CMK (cell line): ENCODE measurements at regions not wholly inside any gene's neighbourhood (a gene's known extent, or its start where the extent isn't known, plus 50 kb on each side); places are given as distances from the start of the nearest gene placed in this dataset.
"Not testable (repeated sequence)": the region's sequence is repeated elsewhere in the genome, so short reads cannot be mapped to it uniquely, and the experiment has no call there.

Source experiments
- DNase-seq: peaks from one replicate; pipeline ENCODE4 v3.0.0-alpha.2; 2010; ENCODE audit warnings: low read depth

DNA sequence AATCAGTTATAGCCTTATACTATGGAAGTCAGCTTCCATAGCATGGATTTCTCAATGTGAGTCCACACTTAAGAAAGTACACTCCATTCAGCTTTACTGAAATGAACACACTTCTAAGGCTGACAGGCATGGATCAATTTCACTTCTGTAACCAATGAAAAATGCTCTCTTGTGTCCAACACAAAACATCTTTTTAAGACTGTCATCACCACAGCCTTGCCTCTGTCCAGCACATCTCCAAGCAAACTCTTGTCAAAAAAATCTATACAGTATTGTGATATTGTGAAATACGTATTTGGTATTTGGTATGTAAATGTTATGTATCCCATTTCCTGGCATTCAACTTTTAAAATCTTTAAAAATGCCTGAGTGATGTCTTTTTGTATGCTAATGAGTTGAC lies 208.7 kb downstream of the RAP2B start:
- no peak for DNase-seq

GRCh38 chr3:153372326-153372725 lies 210.3 kb downstream of the RAP2B start:
- DNase-seq: no peak

DNA sequence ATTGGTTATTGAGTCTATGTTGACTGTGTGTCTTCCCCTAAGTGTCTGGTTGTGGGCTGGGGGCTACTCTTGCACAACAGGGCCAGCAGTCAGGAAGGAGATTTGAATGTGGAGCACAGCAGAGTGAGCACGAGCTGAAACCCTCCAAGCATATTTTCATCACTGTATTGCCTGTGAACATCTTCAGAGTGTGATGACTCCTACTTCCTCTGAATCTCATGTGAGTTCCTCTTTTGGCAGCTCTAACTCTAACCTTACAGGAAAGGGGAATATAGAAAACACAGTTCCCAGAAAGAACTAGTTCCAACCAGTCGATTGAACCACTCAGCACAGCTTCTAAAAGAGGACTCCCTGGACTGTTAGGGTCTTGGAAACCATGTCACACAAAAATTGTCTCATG lies 211.6 kb downstream of the RAP2B start:
- no peak for DNase-seq

DNA sequence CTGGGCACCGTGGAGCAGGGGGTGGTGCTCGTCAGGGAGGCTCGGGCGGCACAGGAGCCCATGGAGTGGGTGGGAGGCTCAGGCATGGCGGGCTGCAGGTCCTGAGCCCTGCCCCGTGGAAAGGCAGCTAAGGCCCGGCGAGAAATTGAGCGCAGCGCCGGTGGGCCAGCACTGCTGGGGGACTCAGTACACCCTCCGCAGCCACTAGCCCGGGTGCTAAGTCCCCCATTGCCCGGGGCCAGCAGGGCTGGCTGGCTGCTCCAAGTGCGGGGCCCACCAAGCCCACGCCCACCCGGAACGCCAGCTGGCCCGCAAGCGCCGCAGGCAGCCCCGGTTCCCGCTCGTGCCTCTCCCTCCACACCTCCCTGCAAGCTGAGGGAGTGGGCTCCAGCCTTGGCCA lies 216.3 kb downstream of the RAP2B start:
- not testable (repeated sequence) for DNase-seq

- no peak for DNase-seq
Observed at GRCh38 chr3:153379516-153379915, 217.5 kb downstream of the RAP2B start.

DNA sequence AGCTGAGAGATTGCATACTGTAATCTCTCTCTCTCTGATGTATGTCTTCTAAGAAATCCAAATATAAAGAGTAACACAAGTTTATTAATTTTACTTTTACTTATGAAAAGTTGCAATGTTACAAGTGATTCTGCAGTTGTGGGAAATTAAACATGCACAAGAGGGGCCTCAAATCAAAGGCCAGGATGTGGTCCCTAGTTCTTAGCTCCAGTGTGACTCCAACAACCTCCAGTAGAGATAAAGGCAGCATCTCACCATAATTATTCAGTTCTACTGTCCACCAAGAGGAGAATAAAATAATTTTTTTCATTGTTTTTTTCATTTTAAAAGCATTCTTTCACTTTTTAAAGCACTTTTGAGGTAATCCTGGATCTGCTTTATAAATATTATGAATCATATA lies 223.3 kb downstream of the RAP2B start:
- DNase-seq: no peak

GRCh38 chr3:153392363-153392762 lies 230.3 kb downstream of the RAP2B start:
- no peak for DNase-seq

DNA sequence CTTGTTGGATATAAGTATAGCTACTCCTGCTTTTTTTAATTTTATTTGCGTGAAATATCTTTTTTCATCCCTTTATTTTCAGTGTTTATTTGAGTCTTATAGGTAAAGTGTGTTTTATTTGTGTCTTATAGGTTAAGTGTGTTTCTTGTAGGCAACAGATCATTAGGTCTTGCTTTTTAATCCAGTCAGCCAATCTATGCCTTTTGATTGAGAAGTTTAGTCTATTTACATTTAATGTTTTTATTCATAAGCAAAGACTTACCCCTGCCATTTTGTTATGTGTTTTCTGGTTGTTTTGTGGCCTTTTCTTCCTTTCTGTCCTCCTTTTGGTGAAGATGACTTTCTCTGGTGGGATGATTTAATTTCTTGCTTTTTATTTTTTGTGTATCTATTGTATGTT lies 232.0 kb downstream of the RAP2B start:
- no peak for DNase-seq

- no peak for DNase-seq
Observed at GRCh38 chr3:153396581-153396980, 234.6 kb downstream of the RAP2B start.

- no peak for DNase-seq
Observed at GRCh38 chr3:153397794-153398193, 235.8 kb downstream of the RAP2B start.

GRCh38 chr3:153399636-153400035 lies 237.6 kb downstream of the RAP2B start:
- no peak for DNase-seq

GRCh38 chr3:153400641-153401040 lies 238.6 kb downstream of the RAP2B start:
- DNase-seq: no peak

GRCh38 chr3:153404157-153404556 lies 242.1 kb downstream of the RAP2B start:
- DNase-seq: no peak

DNA sequence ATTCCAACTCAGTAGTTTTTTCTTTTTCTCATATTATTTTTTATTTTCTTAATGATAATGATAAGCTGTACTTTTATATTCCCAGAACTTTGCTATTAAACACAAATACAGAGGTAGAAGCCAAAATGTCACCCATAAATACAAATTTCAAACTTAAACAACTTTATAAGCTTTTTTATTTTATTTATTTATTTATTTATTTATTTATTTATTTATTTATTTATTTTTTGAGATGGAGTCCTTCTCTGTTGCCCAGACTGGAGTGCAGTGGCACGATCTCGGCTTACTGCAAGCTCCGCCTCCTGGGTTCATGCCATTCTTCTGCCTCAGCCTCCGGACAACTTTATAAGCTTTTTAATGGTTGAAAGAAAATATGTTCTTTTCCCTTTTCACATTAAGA lies 243.3 kb downstream of the RAP2B start:
- DNase-seq: not testable (repeated sequence)

DNA sequence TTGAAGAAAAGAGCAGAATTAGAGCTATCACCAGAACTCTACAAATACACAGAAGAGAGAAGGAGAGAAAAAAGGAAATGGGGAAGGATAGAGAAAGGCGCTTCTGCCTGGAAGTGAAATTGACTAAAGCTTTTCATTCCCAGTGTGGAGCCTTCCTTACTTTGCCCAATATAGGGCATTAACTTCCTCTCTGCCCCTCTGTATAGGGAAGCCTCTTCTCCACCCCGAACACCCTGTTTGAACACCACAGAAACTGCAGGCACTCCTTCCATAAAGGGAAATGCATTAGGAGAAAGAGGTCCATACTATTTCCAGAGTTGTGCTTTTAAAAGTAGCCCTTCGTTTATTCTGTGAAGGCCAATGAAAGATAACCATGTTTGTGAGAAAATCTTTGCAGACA lies 248.5 kb downstream of the RAP2B start:
- DNase-seq: no peak

- DNase-seq: no peak
Observed at GRCh38 chr3:153414982-153415381, 253.0 kb downstream of the RAP2B start.

- DNase-seq: no peak
Observed at GRCh38 chr3:153422314-153422713, 260.3 kb downstream of the RAP2B start.

DNA sequence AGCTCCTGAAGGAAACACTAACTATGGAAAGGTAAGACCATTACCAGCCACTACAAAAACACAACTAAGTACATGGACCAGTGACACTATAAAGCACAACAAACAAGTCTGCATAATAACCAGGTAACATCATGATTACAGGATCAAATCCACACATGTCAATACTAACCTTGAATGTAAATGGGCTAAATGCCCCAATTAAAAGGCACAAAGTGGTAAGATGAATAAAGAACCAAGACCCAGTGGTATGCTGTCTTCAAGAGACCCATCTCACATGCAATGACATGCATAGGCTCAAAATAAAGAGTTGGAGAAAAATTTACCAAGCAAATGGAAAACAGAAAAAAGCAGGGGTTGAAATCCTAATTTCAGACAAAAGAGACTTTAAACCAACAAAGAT lies 261.8 kb downstream of the RAP2B start:
- DNase-seq: not testable (repeated sequence)

- no peak for DNase-seq
Observed at GRCh38 chr3:153426344-153426743, 264.3 kb downstream of the RAP2B start.

DNA sequence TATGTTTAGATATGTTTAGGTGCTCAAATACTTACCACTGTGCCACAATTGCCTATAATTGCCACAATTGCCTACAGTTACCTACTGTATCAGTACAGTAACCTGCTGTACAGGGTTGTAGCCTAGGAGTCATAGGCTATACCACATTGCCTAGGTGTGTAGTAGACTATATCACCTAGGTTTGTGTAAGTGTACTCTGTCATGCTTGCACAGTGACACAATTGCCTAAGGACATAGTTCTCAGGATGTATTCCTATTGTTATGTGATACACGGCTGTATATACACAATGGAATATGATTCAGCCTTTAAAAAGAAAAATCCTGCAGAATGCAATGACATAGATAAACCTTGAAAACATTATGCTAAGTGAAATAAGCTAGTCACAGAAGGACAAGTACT lies 264.8 kb downstream of the RAP2B start:
- DNase-seq: no peak

GRCh38 chr3:153429821-153430220 lies 267.8 kb downstream of the RAP2B start:
- no peak for DNase-seq

GRCh38 chr3:153431076-153431475 lies 269.1 kb downstream of the RAP2B start:
- DNase-seq: no peak

DNA sequence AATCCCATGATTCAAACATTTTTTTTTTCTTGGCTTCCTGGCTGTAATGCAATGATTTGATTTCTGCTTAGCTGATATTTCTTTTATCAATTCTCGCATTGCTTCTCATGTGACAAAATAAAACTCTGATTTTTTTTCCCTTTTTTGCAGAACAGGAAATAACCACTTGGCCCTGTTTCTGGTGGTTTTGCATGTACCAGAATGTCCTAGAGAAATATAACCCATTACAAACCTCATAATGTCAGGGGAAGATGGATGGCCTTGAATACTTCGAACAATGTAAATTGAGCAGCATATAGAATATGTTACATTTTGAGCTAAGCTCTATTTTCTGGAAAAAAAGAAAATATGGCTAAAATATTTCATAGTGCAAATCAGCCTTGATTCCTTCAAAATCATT lies 275.6 kb downstream of the RAP2B start:
- DNase-seq: no peak

DNA sequence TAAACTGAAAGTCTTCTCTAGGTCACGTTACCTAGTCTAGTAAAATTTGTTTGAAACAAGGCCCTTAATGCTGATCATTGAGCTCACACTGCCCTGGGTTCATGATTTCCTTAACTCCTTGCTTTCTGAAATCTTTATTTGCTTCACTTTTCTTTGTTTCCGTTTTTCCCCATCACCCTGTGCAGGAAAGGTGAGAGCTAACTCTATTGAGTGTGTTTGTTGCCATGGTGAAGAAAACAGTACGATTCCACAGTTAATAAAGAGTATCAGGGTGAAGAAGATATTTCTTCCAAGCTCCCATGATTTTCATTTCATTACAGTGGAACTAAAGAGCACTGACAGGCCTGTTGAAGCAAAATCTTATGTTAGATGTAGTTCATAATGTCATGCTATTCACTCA lies 276.2 kb downstream of the RAP2B start:
- no peak for DNase-seq

DNA sequence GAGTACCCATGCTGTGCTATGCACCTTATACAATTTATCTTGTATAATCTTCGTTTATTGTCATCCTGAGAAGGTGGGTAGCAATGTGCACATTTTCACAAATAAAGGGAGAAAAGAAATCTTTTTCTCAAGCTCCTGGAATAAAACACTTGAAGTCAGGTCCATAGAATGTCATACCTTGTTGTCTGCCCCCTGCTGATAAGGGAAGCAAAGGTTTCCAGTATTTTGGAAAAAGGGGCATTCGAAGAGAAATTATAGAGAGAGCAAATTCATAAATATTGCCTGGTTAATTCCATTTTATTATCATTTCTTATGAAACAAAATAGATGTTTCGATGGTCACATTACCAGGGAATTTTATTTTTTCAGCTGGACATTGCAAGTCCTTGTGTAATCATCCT lies 277.8 kb downstream of the RAP2B start:
- no peak for DNase-seq
